B cell (primary cell): ENCODE measurements at regions not wholly inside any gene's neighbourhood (a gene's known extent, or its start where the extent isn't known, plus 50 kb on each side); places are given as distances from the start of the nearest gene placed in this dataset.

Experiments used
- CTCF ChIP-seq: fragments of 200-600 bp; IDR thresholded peaks from one replicate; pipeline ENCODE4 v1.8.0; 2022; ENCODE audit warnings: antibody characterized with exemption, mild to moderate bottlenecking
- EZH2 ChIP-seq: IDR thresholded peaks from 2 replicates; pipeline ENCODE4 v1.6.1; 2012; ENCODE audit warnings: borderline replicate concordance, low read depth, mild to moderate bottlenecking, moderate library complexity, low read length; ENCODE audit not compliant: insufficient read depth, poor library complexity, severe bottlenecking

GRCh38 chr18:2139691-2140090 lies 431.6 kb downstream of the METTL4 start:
- no peak for TF ChIP-seq CTCF
- TF ChIP-seq EZH2 = no peak
